ENCODE measurements at regions not wholly inside any gene's neighbourhood (a gene's known extent, or its start where the extent isn't known, plus 50 kb on each side); places are given as distances from the start of the nearest gene placed in this dataset.

DNA sequence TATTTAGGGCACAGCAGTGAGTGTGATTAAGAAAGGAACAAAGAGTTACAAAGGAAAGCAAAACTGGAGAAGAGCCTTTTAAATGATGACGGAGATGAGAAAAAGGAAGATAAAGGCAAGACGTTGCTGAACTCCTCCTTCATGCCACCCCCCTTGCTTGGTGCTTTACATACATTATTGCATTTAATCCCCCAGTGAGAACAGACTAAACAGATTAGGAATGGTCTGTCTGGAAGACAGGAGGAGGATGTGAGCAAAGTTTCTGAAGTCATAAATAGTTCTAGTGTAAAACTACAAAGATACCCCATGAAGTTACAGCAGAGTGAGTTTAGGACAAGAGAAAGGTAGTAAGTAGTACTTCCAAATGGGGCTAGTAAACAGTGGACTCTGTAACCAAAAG, 113.5 kb downstream of the PLCE1 start:
- TF ChIP-seq POLR2A (IDR thresholded peaks at IDR 0.05) = no peak
- TF ChIP-seq, protein P1, sequence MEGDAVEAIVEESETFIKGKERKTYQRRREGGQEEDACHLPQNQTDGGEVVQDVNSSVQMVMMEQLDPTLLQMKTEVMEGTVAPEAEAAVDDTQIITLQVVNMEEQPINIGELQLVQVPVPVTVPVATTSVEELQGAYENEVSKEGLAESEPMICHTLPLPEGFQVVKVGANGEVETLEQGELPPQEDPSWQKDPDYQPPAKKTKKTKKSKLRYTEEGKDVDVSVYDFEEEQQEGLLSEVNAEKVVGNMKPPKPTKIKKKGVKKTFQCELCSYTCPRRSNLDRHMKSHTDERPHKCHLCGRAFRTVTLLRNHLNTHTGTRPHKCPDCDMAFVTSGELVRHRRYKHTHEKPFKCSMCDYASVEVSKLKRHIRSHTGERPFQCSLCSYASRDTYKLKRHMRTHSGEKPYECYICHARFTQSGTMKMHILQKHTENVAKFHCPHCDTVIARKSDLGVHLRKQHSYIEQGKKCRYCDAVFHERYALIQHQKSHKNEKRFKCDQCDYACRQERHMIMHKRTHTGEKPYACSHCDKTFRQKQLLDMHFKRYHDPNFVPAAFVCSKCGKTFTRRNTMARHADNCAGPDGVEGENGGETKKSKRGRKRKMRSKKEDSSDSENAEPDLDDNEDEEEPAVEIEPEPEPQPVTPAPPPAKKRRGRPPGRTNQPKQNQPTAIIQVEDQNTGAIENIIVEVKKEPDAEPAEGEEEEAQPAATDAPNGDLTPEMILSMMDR (IDR thresholded peaks at IDR 0.05) = no peak

DNA sequence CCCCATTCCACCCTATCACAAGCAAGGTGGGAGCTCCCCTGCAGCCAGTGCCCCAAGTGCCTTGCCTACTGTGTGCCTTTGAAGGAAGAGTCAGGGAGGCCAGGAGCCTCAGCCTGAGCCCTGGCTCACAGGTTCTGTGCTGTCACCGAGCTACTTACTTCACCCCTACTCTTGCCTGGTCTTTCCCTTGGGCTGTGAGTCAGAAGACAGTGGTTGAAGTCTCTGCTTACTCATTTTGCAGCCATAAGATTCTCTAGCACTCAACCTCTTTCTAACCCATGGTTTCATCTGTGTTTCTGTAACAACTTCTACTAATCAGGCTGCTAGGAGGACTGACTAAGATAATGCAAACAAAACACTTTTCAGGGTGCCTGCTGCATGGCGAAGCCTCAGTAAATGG, 114.5 kb downstream of the PLCE1 start:
- no peak for DNase-seq
- intact Hi-C loops (cut with DNase I) = no loop called here
- Histone ChIP-seq H3K4me1 (peaks cover 0 to 13% (median 8%) of the 10 kb centered on the region in 3 donors), H3K9me3 (no peaks in the 10 kb centered on the region), H3K27me3 (no peaks in the 10 kb centered on the region), H3K36me3 (no peaks in the 10 kb centered on the region), H3K27ac (no peak overlapping the region), H3K4me3 (no peak overlapping the region)
- TF ChIP-seq POLR2A (IDR thresholded peaks at IDR 0.05) = no peak
- TF ChIP-seq, protein P1 (IDR thresholded peaks at IDR 0.05) = no peak
- 66 to 82% methylated on average over 2 of the region's 2 CpGs for WGBS, 2 donors

More for the DNA sequence above, 113.5 kb downstream of the PLCE1 start:
- intact Hi-C loops (cut with DNase I) = no loop called here
- Histone ChIP-seq H3K9me3 (no peaks in the 10 kb centered on the region), H3K36me3 (no peaks in the 10 kb centered on the region), H3K4me1 (peaks cover 0 to 13% (median 8%) of the 10 kb centered on the region in 3 donors), H3K4me3 (no peak overlapping the region), H3K27me3 (no peaks in the 10 kb centered on the region), H3K27ac (no peak overlapping the region)
- WGBS, 2 donors = 47 to 58% methylated on average over 2 of the region's 2 CpGs
- DNase-seq = no peak

DNA sequence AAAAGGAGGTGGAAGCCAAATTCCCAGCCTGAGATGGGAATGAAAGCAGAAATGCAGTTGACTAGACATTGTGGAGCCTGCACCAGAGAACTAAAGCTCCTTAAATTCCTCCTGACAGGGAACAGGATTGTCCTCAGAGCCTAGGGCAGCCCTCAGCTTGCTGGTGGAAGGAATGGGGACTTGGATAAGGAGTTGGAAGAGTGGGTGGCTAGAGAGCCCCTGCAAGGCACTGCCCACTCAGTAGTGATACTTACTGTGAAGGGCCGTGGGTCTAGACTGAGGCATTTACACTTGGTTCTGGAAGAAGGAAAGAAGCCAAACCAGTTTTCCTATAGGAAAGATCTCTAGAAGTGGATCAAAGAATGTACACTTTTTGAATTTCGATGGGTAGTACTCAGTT, 117.6 kb downstream of the PLCE1 start:
- 58 to 59% methylated on average over 2 of the region's 2 CpGs for WGBS, 2 donors
- TF ChIP-seq, protein P1 (IDR thresholded peaks at IDR 0.05) = no peak
- TF ChIP-seq POLR2A (IDR thresholded peaks at IDR 0.05) = no peak
- Histone ChIP-seq H3K9me3 (no peaks in the 10 kb centered on the region), H3K36me3 (no peaks in the 10 kb centered on the region), H3K4me1 (no peaks in the 10 kb centered on the region), H3K27me3 (no peaks in the 10 kb centered on the region), H3K4me3 (no peak overlapping the region), H3K27ac (no peak overlapping the region)
- intact Hi-C loops (cut with DNase I) = no loop called here
- DNase-seq = no peak

DNA sequence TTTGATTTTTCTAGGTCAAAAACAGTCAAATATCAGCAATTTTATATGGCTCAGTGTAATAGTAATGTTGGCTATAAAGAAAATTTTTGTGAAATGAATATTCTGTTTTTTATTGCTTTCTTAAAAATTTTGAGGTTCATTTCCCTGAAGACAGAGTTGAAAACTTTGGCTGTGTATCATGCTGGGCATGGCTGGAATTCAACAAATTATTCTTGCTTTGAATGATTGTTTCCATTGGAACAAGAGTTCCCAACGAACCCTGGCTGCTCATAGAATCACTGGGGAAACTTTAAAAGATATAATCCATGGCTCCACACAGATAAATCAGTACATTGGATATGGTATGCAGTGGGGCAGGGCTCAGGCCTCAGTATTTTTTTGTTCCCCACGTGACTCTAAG, 118.6 kb downstream of the PLCE1 start:
- no peak for DNase-seq
- intact Hi-C loops (cut with DNase I) = no loop called here
- Histone ChIP-seq H3K27ac (no peak overlapping the region), H3K27me3 (no peaks in the 10 kb centered on the region), H3K36me3 (no peaks in the 10 kb centered on the region), H3K4me1 (no peaks in the 10 kb centered on the region), H3K9me3 (no peaks in the 10 kb centered on the region), H3K4me3 (no peak overlapping the region)
- WGBS, 2 donors = 46 to 54% methylated on average over 2 of the region's 2 CpGs
- TF ChIP-seq, protein P1 (IDR thresholded peaks at IDR 0.05) = no peak
- TF ChIP-seq POLR2A (IDR thresholded peaks at IDR 0.05) = no peak

DNA sequence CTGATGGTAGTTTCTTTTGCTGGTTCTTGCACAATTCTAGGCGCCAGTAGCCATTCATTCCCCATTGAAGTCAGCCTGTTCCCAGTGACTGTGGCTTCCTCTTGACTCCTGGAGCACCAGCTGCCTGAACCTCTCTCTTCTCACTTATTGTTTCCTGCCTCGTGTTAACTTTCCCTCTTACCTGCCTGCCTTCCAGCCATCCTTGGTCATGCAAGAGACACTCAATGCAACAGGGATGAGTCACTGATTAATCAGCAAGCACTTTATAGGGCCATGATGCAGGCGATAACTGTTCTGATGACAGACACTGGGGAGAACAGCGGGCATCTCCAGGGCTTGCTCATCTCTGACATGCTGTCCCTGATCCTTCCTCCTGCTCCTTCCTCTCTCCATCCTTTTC, 122.0 kb downstream of the PLCE1 start:
- TF ChIP-seq, protein P1 (IDR thresholded peaks at IDR 0.05) = no peak
- no peaks in the 10 kb centered on the region for H3K27me3 ChIP-seq
- H3K36me3 ChIP-seq = no peaks in the 10 kb centered on the region
- 45 to 73% methylated on average over 4 of the region's 4 CpGs for WGBS, 2 donors
- no peaks in the 10 kb centered on the region for H3K9me3 ChIP-seq
- DNase-seq = no peak
- no peak overlapping the region for H3K27ac ChIP-seq
- no peak overlapping the region for H3K4me3 ChIP-seq
- intact Hi-C loops (cut with DNase I) = no loop called here
- H3K4me1 ChIP-seq = no peaks in the 10 kb centered on the region
